GM18909 (cell line): ENCODE measurements at regions not wholly inside any gene's neighbourhood (a gene's known extent, or its start where the extent isn't known, plus 50 kb on each side); places are given as distances from the start of the nearest gene placed in this dataset.

ENCODE experiments used
- ATAC-seq: cut with Tn5 transposase; IDR thresholded peaks from one replicate; pipeline ENCODE4 v1.9.1; 2021; ENCODE audit warnings: mild to moderate bottlenecking; ENCODE audit not compliant: unreplicated experiment, poor library complexity

- no peak for ATAC-seq
Observed at GRCh38 chr2:42931146-42931817, 138.9 kb upstream of the HAAO start.

GRCh38 chr2:42930025-42930581, 137.7 kb upstream of the HAAO start:
- ATAC-seq = no peak

GRCh38 chr2:42929546-42930024, 137.2 kb upstream of the HAAO start:
- no peak for ATAC-seq

- ATAC-seq = no peak
Observed at GRCh38 chr2:42928692-42929545, 136.5 kb upstream of the HAAO start.

GRCh38 chr2:42928161-42928691, 135.8 kb upstream of the HAAO start:
- no peak for ATAC-seq

GRCh38 chr2:42927334-42928160, 135.2 kb upstream of the HAAO start:
- ATAC-seq = no peak

GRCh38 chr2:42926434-42927333, 134.3 kb upstream of the HAAO start:
- no peak for ATAC-seq

GRCh38 chr2:42925742-42926433, 133.5 kb upstream of the HAAO start:
- no peak for ATAC-seq

- ATAC-seq = no peak
Observed at GRCh38 chr2:42924418-42924886, 132.1 kb upstream of the HAAO start.

GRCh38 chr2:42923580-42924417, 131.4 kb upstream of the HAAO start:
- no peak for ATAC-seq

- no peak for ATAC-seq
Observed at GRCh38 chr2:42922790-42923579, 130.6 kb upstream of the HAAO start.

- no peak for ATAC-seq
Observed at GRCh38 chr2:42922293-42922692, 129.9 kb upstream of the HAAO start.

- ATAC-seq = no peak
Observed at GRCh38 chr2:42921721-42922120, 129.3 kb upstream of the HAAO start.

- no peak for ATAC-seq
Observed at GRCh38 chr2:42921147-42921520, 128.8 kb upstream of the HAAO start.

- no peak for ATAC-seq
Observed at GRCh38 chr2:42920446-42921146, 128.2 kb upstream of the HAAO start.

GRCh38 chr2:42918671-42919318, 126.4 kb upstream of the HAAO start:
- ATAC-seq = no peak
